ENCODE measurements at regions not wholly inside any gene's neighbourhood (a gene's known extent, or its start where the extent isn't known, plus 50 kb on each side); places are given as distances from the start of the nearest gene placed in this dataset.

DNA sequence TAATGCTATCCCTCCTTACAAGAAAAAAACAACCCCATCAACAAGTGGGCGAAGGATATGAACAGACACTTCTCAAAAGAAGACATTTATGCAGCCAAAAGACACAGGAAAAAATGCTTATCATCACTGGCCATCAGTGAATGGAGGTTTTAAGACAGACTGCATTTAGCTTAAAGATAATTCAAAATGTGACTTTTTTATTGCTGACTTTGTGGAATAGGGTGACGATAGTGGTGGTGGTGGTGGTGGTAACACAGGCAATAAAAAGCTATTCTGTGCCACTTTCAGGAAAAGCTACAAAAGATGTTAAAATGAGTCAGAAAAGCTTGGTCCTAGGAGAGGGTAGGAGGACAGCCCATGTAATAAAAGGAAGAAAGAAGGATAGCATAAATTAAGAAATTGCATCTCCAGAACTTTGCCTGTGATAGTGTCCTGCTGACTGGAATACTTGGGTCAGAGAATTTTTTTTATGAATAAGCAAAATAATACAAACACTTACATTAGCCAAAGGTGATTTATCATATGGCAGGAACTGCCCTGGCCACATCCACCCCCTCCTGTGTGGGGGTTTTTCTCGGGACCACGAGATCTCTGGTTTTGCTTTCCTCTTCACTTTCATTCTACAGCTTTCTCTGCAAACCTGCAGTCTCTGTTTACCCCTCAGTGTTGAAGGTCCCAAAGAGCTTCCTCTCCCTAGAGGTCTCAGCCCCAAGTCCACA lies 186.7 kb downstream of the DRD1 start:
- Histone ChIP-seq H3K4me2 (ENCODE audit: low read length) (no peak overlapping the region), H3K4me1 (ENCODE audit: insufficient read depth, low read length, severe bottlenecking) (no peaks in the 10 kb centered on the region), H3K9ac (ENCODE audit: low read length) (no peak overlapping the region), H3K36me3 (ENCODE audit: insufficient read depth, low read length) (no peaks in the 10 kb centered on the region), H3K9me2 (ENCODE audit: low read depth, low read length) (no peaks in the 10 kb centered on the region), H3F3A (ENCODE audit: insufficient read depth, low read length) (no peaks in the 10 kb centered on the region), H3K4me3 (ENCODE audit: low read depth, low read length, poor library complexity, severe bottlenecking) (no peak overlapping the region), H4K20me1 (ENCODE audit: insufficient read depth, low read length) (no peaks in the 10 kb centered on the region), H3K79me2 (ENCODE audit: insufficient read depth, low read length) (no peaks in the 10 kb centered on the region), H2AFZ (ENCODE audit: low read length) (no peak overlapping the region), H3K9me3 (ENCODE audit: low read length) (no peaks in the 10 kb centered on the region), H3K27ac (ENCODE audit: low read depth, low read length, poor library complexity, severe bottlenecking) (no peak overlapping the region), H3K27me3 (ENCODE audit: insufficient read depth, low read length) (no peaks in the 10 kb centered on the region)
- TF ChIP-seq CTCF (IDR thresholded peaks at IDR 0.05; ENCODE audit: low read length) = no peak
- no peak for TF ChIP-seq EZH2 (IDR thresholded peaks at IDR 0.05; ENCODE audit: borderline replicate concordance, low read length)

DNA sequence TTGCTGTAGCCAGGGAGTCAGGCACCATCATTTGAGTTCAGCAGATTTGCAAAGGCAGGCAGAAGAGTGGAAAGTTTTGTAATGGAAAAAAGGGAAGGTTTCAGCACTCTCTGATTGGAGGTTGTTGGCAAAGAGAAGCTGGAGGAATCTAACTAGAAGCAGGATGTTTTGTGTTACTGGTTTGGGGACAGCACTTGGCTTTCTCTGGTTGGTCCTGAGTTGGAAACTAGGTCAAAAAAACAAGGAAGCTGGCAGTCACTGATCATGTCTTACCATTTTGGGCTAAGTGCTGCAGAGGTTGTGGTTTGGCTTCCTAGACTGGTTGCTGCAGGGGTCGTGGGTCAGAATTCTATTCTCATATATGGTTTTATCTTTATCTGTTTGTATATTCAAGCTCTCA lies 189.8 kb downstream of the DRD1 start:
- no peak overlapping the region for H3K27ac ChIP-seq (ENCODE audit: low read depth, low read length, poor library complexity, severe bottlenecking)
- no peaks in the 10 kb centered on the region for H3K79me2 ChIP-seq (ENCODE audit: insufficient read depth, low read length)
- no peaks in the 10 kb centered on the region for H3K9me3 ChIP-seq (ENCODE audit: low read length)
- H4K20me1 ChIP-seq (ENCODE audit: insufficient read depth, low read length) = no peaks in the 10 kb centered on the region
- no peak overlapping the region for H3K4me3 ChIP-seq (ENCODE audit: low read depth, low read length, poor library complexity, severe bottlenecking)
- no peak overlapping the region for H3K9ac ChIP-seq (ENCODE audit: low read length)
- H2AFZ ChIP-seq (ENCODE audit: low read length) = no peak overlapping the region
- H3F3A ChIP-seq (ENCODE audit: insufficient read depth, low read length) = no peaks in the 10 kb centered on the region
- no peaks in the 10 kb centered on the region for H3K36me3 ChIP-seq (ENCODE audit: insufficient read depth, low read length)
- no peak overlapping the region for H3K4me2 ChIP-seq (ENCODE audit: low read length)
- no peaks in the 10 kb centered on the region for H3K4me1 ChIP-seq (ENCODE audit: insufficient read depth, low read length, severe bottlenecking)
- no peaks in the 10 kb centered on the region for H3K9me2 ChIP-seq (ENCODE audit: low read depth, low read length)
- TF ChIP-seq CTCF (IDR thresholded peaks at IDR 0.05; ENCODE audit: low read length) (no peak), EZH2 (IDR thresholded peaks at IDR 0.05; ENCODE audit: borderline replicate concordance, low read length) (no peak)
- no peaks in the 10 kb centered on the region for H3K27me3 ChIP-seq (ENCODE audit: insufficient read depth, low read length)

- no peaks in the 10 kb centered on the region for H3K79me2 ChIP-seq (ENCODE audit: insufficient read depth, low read length)
- no peaks in the 10 kb centered on the region for H3K9me2 ChIP-seq (ENCODE audit: low read depth, low read length)
- H4K20me1 ChIP-seq (ENCODE audit: insufficient read depth, low read length) = no peaks in the 10 kb centered on the region
- H3K27ac ChIP-seq (ENCODE audit: low read depth, low read length, poor library complexity, severe bottlenecking) = no peak overlapping the region
- no peak overlapping the region for H3K4me2 ChIP-seq (ENCODE audit: low read length)
- TF ChIP-seq EZH2 (IDR thresholded peaks at IDR 0.05; ENCODE audit: borderline replicate concordance, low read length) (no peak), CTCF (IDR thresholded peaks at IDR 0.05; ENCODE audit: low read length) (no peak)
- no peaks in the 10 kb centered on the region for H3K9me3 ChIP-seq (ENCODE audit: low read length)
- no peaks in the 10 kb centered on the region for H3K36me3 ChIP-seq (ENCODE audit: insufficient read depth, low read length)
- H3F3A ChIP-seq (ENCODE audit: insufficient read depth, low read length) = no peaks in the 10 kb centered on the region
- no peak overlapping the region for H3K9ac ChIP-seq (ENCODE audit: low read length)
- H3K4me3 ChIP-seq (ENCODE audit: low read depth, low read length, poor library complexity, severe bottlenecking) = no peak overlapping the region
- no peak overlapping the region for H2AFZ ChIP-seq (ENCODE audit: low read length)
- H3K4me1 ChIP-seq (ENCODE audit: insufficient read depth, low read length, severe bottlenecking) = no peaks in the 10 kb centered on the region
- no peaks in the 10 kb centered on the region for H3K27me3 ChIP-seq (ENCODE audit: insufficient read depth, low read length)
Measured at GRCh38 chr5:175253597-175253996, 190.4 kb downstream of the DRD1 start.

All from OCI-LY1 (cell line).